HEK293 (cell line): ENCODE measurements at regions not wholly inside any gene's neighbourhood (a gene's known extent, or its start where the extent isn't known, plus 50 kb on each side); places are given as distances from the start of the nearest gene placed in this dataset.

Experiments used
- CTCF ChIA-PET: fragments of 350-600 bp; formaldehyde crosslinking; extraction: SDS; loops from one replicate; lab custom pipeline; 2021; ENCODE audit warnings: antibody characterized with exemption; lab: Yijun Ruan, JAX
- POLR2A ChIA-PET: fragments of 300-600 bp; formaldehyde crosslinking; extraction: SDS; loops from one replicate; lab custom pipeline; 2020; ENCODE audit warnings: antibody characterized with exemption, inconsistent platforms; lab: Yijun Ruan, JAX
- H3K27ac ChIP-seq: fragments of 200-500 bp; sonication (Bioruptor generic); 2 replicates; pipeline ENCODE4 v1.5.1; 2014; ENCODE audit warnings: low read depth, low read length, control low read depth, inconsistent platforms; ENCODE audit errors: extremely low read depth
- H3K36me3 ChIP-seq, 2 experiments: fragments of 200-500 bp in 1 of 2; sonication (Bioruptor generic) in 1 of 2; 1 replicate in 1 of 2; 2 replicates in 1 of 2; pipeline ENCODE4 v1.5.1; 2014 to 2017; ENCODE audit warnings: inconsistent platforms in 2 of 2, low read length in 2 of 2; ENCODE audit not compliant: control insufficient read depth in 2 of 2, insufficient read depth in 1 of 2
- H3K4me1 ChIP-seq: fragments of 200-500 bp; sonication (Bioruptor generic); 2 replicates; pipeline ENCODE4 v1.5.1; 2014; ENCODE audit warnings: mild to moderate bottlenecking, low read length, inconsistent platforms; ENCODE audit not compliant: control insufficient read depth, insufficient read depth
- H3K4me3 ChIP-seq: 2 replicates; pipeline ENCODE4 v1.5.1; 2011; ENCODE audit warnings: low read depth, mild to moderate bottlenecking, control low read depth, low read length, moderate library complexity
- H3K9me3 ChIP-seq: fragments of 200-500 bp; sonication (Bioruptor generic); 2 replicates; pipeline ENCODE4 v1.5.1; 2014; ENCODE audit warnings: low read depth, low read length, inconsistent platforms; ENCODE audit not compliant: control insufficient read depth, insufficient read depth
- SETDB1 ChIP-seq: IDR thresholded peaks from one replicate; pipeline ENCODE4 v1.6.1; 2017; ENCODE audit warnings: mild to moderate bottlenecking, low read length, moderate library complexity, mixed read lengths; ENCODE audit not compliant: insufficient read length
- ZBTB8A ChIP-seq: fragments of 450-650 bp; formaldehyde crosslinking; IDR thresholded peaks from 2 replicates; pipeline ENCODE4 v1.5.1; 2016; ENCODE audit warnings: missing biosample characterization, missing genetic modification characterization
- ZEB2 ChIP-seq: fragments of 450-650 bp; formaldehyde crosslinking; IDR thresholded peaks from 2 replicates; pipeline ENCODE4 v1.5.1; 2016; ENCODE audit warnings: missing biosample characterization, missing genetic modification characterization
- ZFP3 ChIP-seq: fragments of 450-650 bp; formaldehyde crosslinking; IDR thresholded peaks from 2 replicates; pipeline ENCODE4 v1.5.1; 2016; ENCODE audit warnings: low read depth, missing biosample characterization, missing genetic modification characterization
- ZIC2 ChIP-seq: fragments of 450-650 bp; formaldehyde crosslinking; IDR thresholded peaks from 2 replicates; pipeline ENCODE4 v1.5.1; 2016; ENCODE audit warnings: missing biosample characterization, missing genetic modification characterization
- ZNF155 ChIP-seq: fragments of 450-650 bp; formaldehyde crosslinking; IDR thresholded peaks from 2 replicates; pipeline ENCODE4 v1.5.1; 2016; ENCODE audit warnings: missing biosample characterization, missing genetic modification characterization
- ZNF221 ChIP-seq: fragments of 450-650 bp; formaldehyde crosslinking; IDR thresholded peaks from 2 replicates; pipeline ENCODE4 v1.5.1; 2017; ENCODE audit warnings: missing biosample characterization, missing genetic modification characterization, borderline replicate concordance
- ZNF324 ChIP-seq: fragments of 450-650 bp; formaldehyde crosslinking; IDR thresholded peaks from 2 replicates; pipeline ENCODE4 v1.5.1; 2016; ENCODE audit warnings: missing biosample characterization, missing genetic modification characterization
- ZNF510 ChIP-seq: fragments of 450-650 bp; formaldehyde crosslinking; IDR thresholded peaks from 2 replicates; pipeline ENCODE4 v1.5.1; 2018; ENCODE audit warnings: mild to moderate bottlenecking, missing genetic modification characterization, missing biosample characterization; ENCODE audit not compliant: insufficient replicate concordance
- ZNF521 ChIP-seq: fragments of 450-650 bp; formaldehyde crosslinking; IDR thresholded peaks from 2 replicates; pipeline ENCODE4 v1.5.1; 2017; ENCODE audit warnings: missing biosample characterization, mild to moderate bottlenecking, missing genetic modification characterization
- ZNF561 ChIP-seq: fragments of 450-650 bp; IDR thresholded peaks from 2 replicates; pipeline ENCODE4 v1.5.1; 2018; ENCODE audit warnings: missing biosample characterization, missing genetic modification characterization, borderline replicate concordance
- ZNF626 ChIP-seq: fragments of 450-650 bp; sonication (Bioruptor Pico); formaldehyde crosslinking; IDR thresholded peaks from 2 replicates; pipeline ENCODE4 v1.5.1; 2018; ENCODE audit warnings: missing biosample characterization, missing genetic modification characterization, inconsistent platforms
- ZNF747 ChIP-seq: fragments of 450-650 bp; formaldehyde crosslinking; IDR thresholded peaks from 2 replicates; pipeline ENCODE4 v1.5.1; 2016; ENCODE audit warnings: missing biosample characterization, missing genetic modification characterization
- ZSCAN16 ChIP-seq: fragments of 450-650 bp; formaldehyde crosslinking; IDR thresholded peaks from 2 replicates; pipeline ENCODE4 v1.5.1; 2016; ENCODE audit warnings: missing biosample characterization, missing genetic modification characterization
- TF ChIP-seq, protein P1 (sequence below): fragments of 450-650 bp; formaldehyde crosslinking; IDR thresholded peaks from 2 replicates; pipeline ENCODE4; 2016; ENCODE audit warnings: missing biosample characterization, missing genetic modification characterization
- TF ChIP-seq, protein P2 (sequence below): fragments of 450-650 bp; formaldehyde crosslinking; IDR thresholded peaks from 2 replicates; pipeline ENCODE4 v1.5.1; 2017; ENCODE audit warnings: missing biosample characterization, missing genetic modification characterization
- TF ChIP-seq, protein P3 (sequence below): fragments of 450-650 bp; formaldehyde crosslinking; IDR thresholded peaks from 2 replicates; pipeline ENCODE4 v1.5.1; 2017; ENCODE audit warnings: missing biosample characterization, missing genetic modification characterization
- TF ChIP-seq, protein P4 (sequence below): fragments of 450-650 bp; formaldehyde crosslinking; IDR thresholded peaks from 2 replicates; pipeline ENCODE4 v1.5.1; 2016; ENCODE audit warnings: missing biosample characterization, missing genetic modification characterization
- TF ChIP-seq, protein P5 (sequence below): fragments of 450-650 bp; formaldehyde crosslinking; conservative IDR thresholded peaks from 2 replicates; pipeline ENCODE4 v1.5.1; 2016; ENCODE audit warnings: low read depth, missing biosample characterization, missing genetic modification characterization

DNA sequence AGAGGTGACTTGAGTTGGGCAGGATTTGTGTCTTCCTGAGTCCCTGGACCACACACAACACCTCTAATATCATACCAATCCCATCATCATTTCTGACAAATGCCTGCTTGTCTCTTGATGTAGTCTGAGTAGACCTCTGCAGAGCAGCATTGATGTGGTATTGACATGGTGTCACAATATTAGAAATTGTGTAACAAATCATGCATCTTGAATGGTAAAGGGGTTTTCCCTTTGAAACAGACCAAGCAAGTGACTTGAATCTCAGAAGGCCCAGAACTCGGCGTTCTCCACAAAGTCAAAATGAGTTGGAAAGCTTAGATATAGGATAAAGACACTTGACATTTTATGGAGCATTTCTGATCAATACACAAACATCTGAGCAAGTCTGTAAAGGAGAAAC lies 72.7 kb upstream of the KIRREL1 start:
- H3K9me3 ChIP-seq: no peaks in the 10 kb centered on the region
- TF ChIP-seq, protein P1, sequence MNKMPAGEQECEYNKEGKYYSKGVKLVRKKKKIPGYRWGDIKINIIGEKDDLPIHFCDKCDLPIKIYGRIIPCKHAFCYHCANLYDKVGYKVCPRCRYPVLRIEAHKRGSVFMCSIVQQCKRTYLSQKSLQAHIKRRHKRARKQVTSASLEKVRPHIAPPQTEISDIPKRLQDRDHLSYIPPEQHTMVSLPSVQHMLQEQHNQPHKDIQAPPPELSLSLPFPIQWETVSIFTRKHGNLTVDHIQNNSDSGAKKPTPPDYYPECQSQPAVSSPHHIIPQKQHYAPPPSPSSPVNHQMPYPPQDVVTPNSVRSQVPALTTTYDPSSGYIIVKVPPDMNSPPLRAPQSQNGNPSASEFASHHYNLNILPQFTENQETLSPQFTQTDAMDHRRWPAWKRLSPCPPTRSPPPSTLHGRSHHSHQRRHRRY: no peak
- TF ChIP-seq ZNF626 (tag by site-specific recombination) (no peak), ZBTB8A (no peak), ZNF155 (tag by site-specific recombination) (no peak), SETDB1 (no peak), ZNF747 (tag by site-specific recombination) (no peak), ZNF324 (tag by site-specific recombination) (no peak), ZNF561 (tag by site-specific recombination) (no peak), ZSCAN16 (tag by site-specific recombination) (no peak), ZIC2 (tag by site-specific recombination) (no peak), ZEB2 (tag by site-specific recombination) (no peak), ZFP3 (no peak), ZNF510 (tag by site-specific recombination) (no peak), ZNF221 (no peak), ZNF521 (tag by site-specific recombination) (no peak)
- TF ChIP-seq, protein P2, sequence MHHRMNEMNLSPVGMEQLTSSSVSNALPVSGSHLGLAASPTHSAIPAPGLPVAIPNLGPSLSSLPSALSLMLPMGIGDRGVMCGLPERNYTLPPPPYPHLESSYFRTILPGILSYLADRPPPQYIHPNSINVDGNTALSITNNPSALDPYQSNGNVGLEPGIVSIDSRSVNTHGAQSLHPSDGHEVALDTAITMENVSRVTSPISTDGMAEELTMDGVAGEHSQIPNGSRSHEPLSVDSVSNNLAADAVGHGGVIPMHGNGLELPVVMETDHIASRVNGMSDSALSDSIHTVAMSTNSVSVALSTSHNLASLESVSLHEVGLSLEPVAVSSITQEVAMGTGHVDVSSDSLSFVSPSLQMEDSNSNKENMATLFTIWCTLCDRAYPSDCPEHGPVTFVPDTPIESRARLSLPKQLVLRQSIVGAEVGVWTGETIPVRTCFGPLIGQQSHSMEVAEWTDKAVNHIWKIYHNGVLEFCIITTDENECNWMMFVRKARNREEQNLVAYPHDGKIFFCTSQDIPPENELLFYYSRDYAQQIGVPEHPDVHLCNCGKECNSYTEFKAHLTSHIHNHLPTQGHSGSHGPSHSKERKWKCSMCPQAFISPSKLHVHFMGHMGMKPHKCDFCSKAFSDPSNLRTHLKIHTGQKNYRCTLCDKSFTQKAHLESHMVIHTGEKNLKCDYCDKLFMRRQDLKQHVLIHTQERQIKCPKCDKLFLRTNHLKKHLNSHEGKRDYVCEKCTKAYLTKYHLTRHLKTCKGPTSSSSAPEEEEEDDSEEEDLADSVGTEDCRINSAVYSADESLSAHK (tag by site-specific recombination): no peak
- TF ChIP-seq, protein P3, sequence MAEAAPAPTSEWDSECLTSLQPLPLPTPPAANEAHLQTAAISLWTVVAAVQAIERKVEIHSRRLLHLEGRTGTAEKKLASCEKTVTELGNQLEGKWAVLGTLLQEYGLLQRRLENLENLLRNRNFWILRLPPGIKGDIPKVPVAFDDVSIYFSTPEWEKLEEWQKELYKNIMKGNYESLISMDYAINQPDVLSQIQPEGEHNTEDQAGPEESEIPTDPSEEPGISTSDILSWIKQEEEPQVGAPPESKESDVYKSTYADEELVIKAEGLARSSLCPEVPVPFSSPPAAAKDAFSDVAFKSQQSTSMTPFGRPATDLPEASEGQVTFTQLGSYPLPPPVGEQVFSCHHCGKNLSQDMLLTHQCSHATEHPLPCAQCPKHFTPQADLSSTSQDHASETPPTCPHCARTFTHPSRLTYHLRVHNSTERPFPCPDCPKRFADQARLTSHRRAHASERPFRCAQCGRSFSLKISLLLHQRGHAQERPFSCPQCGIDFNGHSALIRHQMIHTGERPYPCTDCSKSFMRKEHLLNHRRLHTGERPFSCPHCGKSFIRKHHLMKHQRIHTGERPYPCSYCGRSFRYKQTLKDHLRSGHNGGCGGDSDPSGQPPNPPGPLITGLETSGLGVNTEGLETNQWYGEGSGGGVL (tag by site-specific recombination): no peak
- TF ChIP-seq, protein P4, sequence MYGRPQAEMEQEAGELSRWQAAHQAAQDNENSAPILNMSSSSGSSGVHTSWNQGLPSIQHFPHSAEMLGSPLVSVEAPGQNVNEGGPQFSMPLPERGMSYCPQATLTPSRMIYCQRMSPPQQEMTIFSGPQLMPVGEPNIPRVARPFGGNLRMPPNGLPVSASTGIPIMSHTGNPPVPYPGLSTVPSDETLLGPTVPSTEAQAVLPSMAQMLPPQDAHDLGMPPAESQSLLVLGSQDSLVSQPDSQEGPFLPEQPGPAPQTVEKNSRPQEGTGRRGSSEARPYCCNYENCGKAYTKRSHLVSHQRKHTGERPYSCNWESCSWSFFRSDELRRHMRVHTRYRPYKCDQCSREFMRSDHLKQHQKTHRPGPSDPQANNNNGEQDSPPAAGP (tag by site-specific recombination): no peak
- TF ChIP-seq, protein P5, sequence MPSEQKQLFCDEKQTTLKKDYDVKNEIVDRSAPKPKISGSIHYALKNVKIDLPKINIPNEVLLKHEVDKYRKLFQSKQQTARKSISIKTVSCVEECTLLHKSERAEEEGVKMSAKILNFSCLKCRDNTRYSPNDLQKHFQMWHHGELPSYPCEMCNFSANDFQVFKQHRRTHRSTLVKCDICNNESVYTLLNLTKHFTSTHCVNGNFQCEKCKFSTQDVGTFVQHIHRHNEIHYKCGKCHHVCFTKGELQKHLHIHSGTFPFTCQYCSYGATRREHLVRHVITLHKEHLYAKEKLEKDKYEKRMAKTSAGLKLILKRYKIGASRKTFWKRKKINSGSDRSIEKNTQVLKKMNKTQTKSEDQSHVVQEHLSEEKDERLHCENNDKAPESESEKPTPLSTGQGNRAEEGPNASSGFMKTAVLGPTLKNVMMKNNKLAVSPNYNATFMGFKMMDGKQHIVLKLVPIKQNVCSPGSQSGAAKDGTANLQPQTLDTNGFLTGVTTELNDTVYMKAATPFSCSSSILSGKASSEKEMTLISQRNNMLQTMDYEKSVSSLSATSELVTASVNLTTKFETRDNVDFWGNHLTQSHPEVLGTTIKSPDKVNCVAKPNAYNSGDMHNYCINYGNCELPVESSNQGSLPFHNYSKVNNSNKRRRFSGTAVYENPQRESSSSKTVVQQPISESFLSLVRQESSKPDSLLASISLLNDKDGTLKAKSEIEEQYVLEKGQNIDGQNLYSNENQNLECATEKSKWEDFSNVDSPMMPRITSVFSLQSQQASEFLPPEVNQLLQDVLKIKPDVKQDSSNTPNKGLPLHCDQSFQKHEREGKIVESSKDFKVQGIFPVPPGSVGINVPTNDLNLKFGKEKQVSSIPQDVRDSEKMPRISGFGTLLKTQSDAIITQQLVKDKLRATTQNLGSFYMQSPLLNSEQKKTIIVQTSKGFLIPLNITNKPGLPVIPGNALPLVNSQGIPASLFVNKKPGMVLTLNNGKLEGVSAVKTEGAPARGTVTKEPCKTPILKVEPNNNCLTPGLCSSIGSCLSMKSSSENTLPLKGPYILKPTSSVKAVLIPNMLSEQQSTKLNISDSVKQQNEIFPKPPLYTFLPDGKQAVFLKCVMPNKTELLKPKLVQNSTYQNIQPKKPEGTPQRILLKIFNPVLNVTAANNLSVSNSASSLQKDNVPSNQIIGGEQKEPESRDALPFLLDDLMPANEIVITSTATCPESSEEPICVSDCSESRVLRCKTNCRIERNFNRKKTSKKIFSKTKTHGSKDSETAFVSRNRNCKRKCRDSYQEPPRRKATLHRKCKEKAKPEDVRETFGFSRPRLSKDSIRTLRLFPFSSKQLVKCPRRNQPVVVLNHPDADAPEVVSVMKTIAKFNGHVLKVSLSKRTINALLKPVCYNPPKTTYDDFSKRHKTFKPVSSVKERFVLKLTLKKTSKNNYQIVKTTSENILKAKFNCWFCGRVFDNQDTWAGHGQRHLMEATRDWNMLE (tag by site-specific recombination): no peak
- no peaks in the 10 kb centered on the region for H3K4me1 ChIP-seq
- no peaks in the 10 kb centered on the region for H3K36me3 ChIP-seq
- ChIA-PET POLR2A (no interaction called here), CTCF (no interaction called here)
- no peak overlapping the region for H3K4me3 ChIP-seq
- no peak overlapping the region for H3K27ac ChIP-seq
